Muscle layer of colon (tissue), 2 donors: ENCODE measurements at regions not wholly inside any gene's neighbourhood (a gene's known extent, or its start where the extent isn't known, plus 50 kb on each side); places are given as distances from the start of the nearest gene placed in this dataset.

Experiments used
- H3K27ac ChIP-seq: one replicate; pipeline ENCODE4 v1.7.0; 2013; ENCODE audit warnings: low read depth, mild to moderate bottlenecking, low read length, moderate library complexity
- H3K27me3 ChIP-seq, 2 donors: one replicate each; pipeline ENCODE4 v1.7.0; 2013; ENCODE audit warnings: low read length in 2 of 2, mild to moderate bottlenecking in 2 of 2; ENCODE audit not compliant: insufficient read depth in 2 of 2, control insufficient read depth in 1 of 2
- H3K36me3 ChIP-seq: one replicate; pipeline ENCODE4 v1.7.0; 2013; ENCODE audit warnings: mild to moderate bottlenecking, low read length; ENCODE audit not compliant: insufficient read depth
- H3K4me1 ChIP-seq: one replicate; pipeline ENCODE4 v1.7.0; 2013; ENCODE audit warnings: mild to moderate bottlenecking, low read length; ENCODE audit not compliant: insufficient read depth
- H3K4me3 ChIP-seq, 2 donors: one replicate each; pipeline ENCODE4 v1.7.0; 2013; ENCODE audit warnings: low read length in 2 of 2, low read depth in 1 of 2, mild to moderate bottlenecking in 1 of 2, moderate library complexity in 1 of 2
- H3K9ac ChIP-seq: one replicate; pipeline ENCODE4 v1.7.0; 2013; ENCODE audit warnings: low read length
- H3K9me3 ChIP-seq: one replicate; pipeline ENCODE4 v1.7.0; 2013; ENCODE audit warnings: mild to moderate bottlenecking, low read length
- donor health status: abdominal sarcoma.
- donor health status: Adenocarcinoma of cecum.

- Histone ChIP-seq H3K4me1 (no peaks in the 10 kb centered on the region), H3K36me3 (no peaks in the 10 kb centered on the region), H3K4me3 (no peak overlapping the region), H3K27me3 (no peaks in the 10 kb centered on the region), H3K9ac (no peak overlapping the region), H3K27ac (no peak overlapping the region), H3K9me3 (no peaks in the 10 kb centered on the region)
Observed at GRCh38 chr12:89117448-89118034, 234.8 kb downstream of the DUSP6 start.

DNA sequence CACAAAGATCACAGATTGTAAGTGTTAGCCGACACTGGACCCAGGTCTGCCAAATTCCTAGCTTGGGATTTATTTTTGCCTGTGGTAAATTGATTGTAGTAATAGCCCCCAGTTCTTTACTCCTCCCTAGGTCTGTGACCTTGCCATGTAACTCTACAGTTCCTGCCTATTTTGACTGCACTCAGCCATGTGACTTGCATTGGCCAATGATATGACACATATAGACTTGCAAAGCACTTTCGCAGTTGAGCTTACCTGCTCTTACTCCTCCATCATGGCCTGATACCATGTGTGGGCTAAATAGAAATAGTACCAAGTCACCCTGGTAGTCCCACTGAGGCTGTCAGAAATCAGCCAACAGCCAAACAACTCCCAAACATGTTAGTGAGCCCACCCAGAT is 240.3 kb downstream of the DUSP6 start:
- Histone ChIP-seq H3K9me3 (no peaks in the 10 kb centered on the region), H3K27ac (no peak overlapping the region)

GRCh38 chr12:89108265-89108664 is 244.0 kb downstream of the DUSP6 start:
- H3K4me3 ChIP-seq, result no peak overlapping the region

More for the DNA sequence above, 240.3 kb downstream of the DUSP6 start:
- H3K36me3 ChIP-seq, result no peaks in the 10 kb centered on the region
- H3K27me3 ChIP-seq, result no peaks in the 10 kb centered on the region
- H3K9ac ChIP-seq, result no peak overlapping the region
- no peak overlapping the region for H3K4me3 ChIP-seq
- H3K4me1 ChIP-seq, result no peaks in the 10 kb centered on the region

DNA sequence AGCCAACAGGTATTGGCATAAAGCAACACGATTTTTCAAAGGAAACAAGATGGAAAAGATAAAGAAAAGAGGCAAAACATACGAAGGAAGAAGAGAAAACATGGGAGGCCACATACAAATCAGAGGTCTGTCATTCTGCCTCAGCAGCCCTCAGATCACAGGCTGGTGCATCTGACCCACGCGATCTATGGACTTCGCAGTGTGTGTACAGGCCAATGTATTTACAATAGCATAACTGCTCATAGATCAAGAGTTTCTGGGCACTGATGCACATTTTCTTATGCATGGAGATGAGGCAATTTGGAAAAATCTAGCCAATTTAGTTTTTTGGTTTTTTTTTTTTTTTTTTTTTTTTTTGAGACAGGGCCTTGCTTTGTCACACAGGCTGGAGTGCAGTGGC is 245.4 kb downstream of the DUSP6 start:
- H3K36me3 ChIP-seq, result no peaks in the 10 kb centered on the region
- H3K9ac ChIP-seq, result no peak overlapping the region
- no peaks in the 10 kb centered on the region for H3K4me1 ChIP-seq
- H3K27me3 ChIP-seq, result no peaks in the 10 kb centered on the region
- no peaks in the 10 kb centered on the region for H3K9me3 ChIP-seq
- H3K27ac ChIP-seq, result no peak overlapping the region
- H3K4me3 ChIP-seq, result no peak overlapping the region

More at GRCh38 chr12:89108265-89108664, 244.0 kb downstream of the DUSP6 start:
- no peaks in the 10 kb centered on the region for H3K36me3 ChIP-seq
- H3K27ac ChIP-seq, result no peak overlapping the region
- H3K9me3 ChIP-seq, result no peaks in the 10 kb centered on the region
- H3K9ac ChIP-seq, result no peak overlapping the region
- H3K27me3 ChIP-seq, result no peaks in the 10 kb centered on the region
- H3K4me1 ChIP-seq, result no peaks in the 10 kb centered on the region

DNA sequence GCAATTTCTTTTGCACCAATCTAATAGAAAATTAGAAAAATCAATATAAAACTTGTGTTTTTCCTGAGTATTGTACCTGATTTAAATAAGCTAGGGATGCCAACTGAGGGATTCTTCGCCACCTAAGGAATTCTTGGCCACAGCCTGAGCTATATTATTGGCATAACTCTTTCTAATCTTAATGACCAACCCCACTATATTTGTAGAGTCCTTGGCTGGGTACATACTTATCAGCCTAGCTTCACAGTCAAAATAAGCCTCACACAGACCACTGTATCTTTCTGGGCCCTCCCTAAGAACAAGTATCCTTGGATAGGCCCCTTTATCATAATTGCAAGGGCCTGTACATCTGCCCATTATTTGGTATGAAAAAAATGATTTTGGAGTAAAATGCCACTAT is 247.1 kb downstream of the DUSP6 start:
- Histone ChIP-seq H3K9me3 (no peaks in the 10 kb centered on the region), H3K36me3 (no peaks in the 10 kb centered on the region), H3K27ac (no peak overlapping the region), H3K27me3 (no peaks in the 10 kb centered on the region), H3K4me1 (no peaks in the 10 kb centered on the region), H3K4me3 (no peak overlapping the region), H3K9ac (no peak overlapping the region)

DNA sequence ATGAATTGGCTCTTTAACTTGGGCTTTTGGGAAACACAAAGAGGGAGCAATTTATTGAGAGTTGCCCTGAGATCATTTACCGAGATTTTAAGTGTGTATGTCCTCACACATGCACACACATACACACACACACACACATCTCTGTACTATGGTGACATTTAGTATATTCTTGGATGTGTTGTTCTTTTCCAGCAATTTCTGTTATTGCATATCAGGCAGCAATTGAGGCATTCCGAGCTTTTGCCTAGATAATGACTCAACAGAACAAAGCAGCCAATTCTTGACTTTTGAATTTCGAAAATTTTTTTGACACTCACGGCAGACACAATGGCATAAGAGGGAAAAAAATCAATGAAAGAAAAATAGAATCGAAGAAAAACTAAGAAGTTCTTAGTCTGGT is 248.5 kb downstream of the DUSP6 start:
- H3K4me1 ChIP-seq, result no peaks in the 10 kb centered on the region
- no peak overlapping the region for H3K27ac ChIP-seq
- H3K4me3 ChIP-seq, result no peak overlapping the region
- no peaks in the 10 kb centered on the region for H3K9me3 ChIP-seq
- H3K36me3 ChIP-seq, result no peaks in the 10 kb centered on the region
- H3K9ac ChIP-seq, result no peak overlapping the region
- no peaks in the 10 kb centered on the region for H3K27me3 ChIP-seq

DNA sequence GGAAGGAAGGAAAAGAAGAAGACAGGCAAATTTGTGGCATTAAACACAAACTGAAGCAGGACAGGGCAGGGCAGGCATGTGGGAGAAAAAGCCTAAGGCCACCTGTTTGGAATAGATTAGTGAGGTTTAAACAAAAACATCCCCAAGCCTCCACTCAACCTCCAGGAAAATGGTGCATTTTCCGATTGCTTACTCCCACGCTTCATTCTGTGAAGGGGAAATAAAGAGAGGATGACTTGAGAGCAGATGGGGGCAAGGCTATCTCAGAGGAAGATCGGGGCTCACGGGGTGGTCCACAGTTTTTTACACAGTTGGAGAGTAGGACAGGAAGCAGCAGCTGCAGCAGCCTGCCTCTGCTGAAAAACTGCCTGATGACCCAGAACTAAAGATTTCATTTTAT is 250.9 kb downstream of the DUSP6 start:
- H3K27ac ChIP-seq, result no peak overlapping the region
- no peaks in the 10 kb centered on the region for H3K9me3 ChIP-seq
- no peaks in the 10 kb centered on the region for H3K4me1 ChIP-seq
- no peak overlapping the region for H3K4me3 ChIP-seq
- no peak overlapping the region for H3K9ac ChIP-seq
- no peaks in the 10 kb centered on the region for H3K27me3 ChIP-seq
- no peaks in the 10 kb centered on the region for H3K36me3 ChIP-seq

- Histone ChIP-seq H3K36me3 (no peaks in the 10 kb centered on the region), H3K9ac (no peak overlapping the region), H3K27ac (no peak overlapping the region), H3K4me1 (no peaks in the 10 kb centered on the region), H3K27me3 (no peaks in the 10 kb centered on the region), H3K9me3 (no peaks in the 10 kb centered on the region), H3K4me3 (no peak overlapping the region)
Observed at GRCh38 chr12:89098441-89099112, 253.7 kb downstream of the DUSP6 start.

- Histone ChIP-seq H3K27ac (no peak overlapping the region), H3K4me1 (no peaks in the 10 kb centered on the region), H3K27me3 (no peaks in the 10 kb centered on the region), H3K9me3 (no peaks in the 10 kb centered on the region), H3K4me3 (no peak overlapping the region), H3K36me3 (no peaks in the 10 kb centered on the region), H3K9ac (no peak overlapping the region)
Observed at GRCh38 chr12:89092297-89092696, 260.0 kb downstream of the DUSP6 start.

DNA sequence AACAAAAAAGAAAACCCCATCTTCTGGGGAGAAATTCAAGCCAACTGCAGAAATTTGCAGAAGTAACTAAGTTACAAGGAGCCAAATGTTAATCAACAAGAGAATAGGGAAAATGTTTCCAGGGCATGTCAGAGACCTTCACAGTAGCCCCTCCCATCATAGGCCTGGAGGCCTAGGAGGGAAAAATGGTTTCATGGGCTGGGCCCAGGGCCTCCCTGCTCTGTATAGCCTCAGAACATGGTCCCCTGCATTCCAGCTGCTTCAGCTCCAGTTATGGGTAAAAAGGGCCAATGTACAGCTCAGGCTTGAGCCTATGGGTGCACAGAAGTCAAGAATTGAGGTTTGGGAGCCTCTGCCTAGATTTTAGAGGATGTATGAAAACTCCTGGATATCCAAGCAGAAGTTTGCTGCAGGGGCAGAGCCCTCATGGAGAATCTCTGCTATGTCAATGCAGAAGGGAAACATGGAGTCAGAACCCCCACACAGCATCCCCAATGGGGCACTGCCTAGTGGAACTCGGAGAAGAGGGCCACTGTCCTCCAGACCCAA is 260.9 kb downstream of the DUSP6 start:
- Histone ChIP-seq H3K9me3 (no peaks in the 10 kb centered on the region), H3K36me3 (no peaks in the 10 kb centered on the region), H3K4me1 (no peaks in the 10 kb centered on the region), H3K9ac (no peak overlapping the region), H3K4me3 (no peak overlapping the region), H3K27me3 (no peaks in the 10 kb centered on the region), H3K27ac (no peak overlapping the region)

GRCh38 chr12:89089264-89089663 is 263.0 kb downstream of the DUSP6 start:
- no peak overlapping the region for H3K4me3 ChIP-seq
- no peak overlapping the region for H3K9ac ChIP-seq
- H3K9me3 ChIP-seq, result no peaks in the 10 kb centered on the region
- H3K4me1 ChIP-seq, result no peaks in the 10 kb centered on the region
- H3K27ac ChIP-seq, result no peak overlapping the region
- no peaks in the 10 kb centered on the region for H3K36me3 ChIP-seq
- H3K27me3 ChIP-seq, result no peaks in the 10 kb centered on the region

GRCh38 chr12:89087876-89088275 is 264.4 kb downstream of the DUSP6 start:
- Histone ChIP-seq H3K4me1 (no peaks in the 10 kb centered on the region), H3K36me3 (no peaks in the 10 kb centered on the region), H3K27ac (no peak overlapping the region), H3K9ac (no peak overlapping the region), H3K9me3 (no peaks in the 10 kb centered on the region), H3K27me3 (no peaks in the 10 kb centered on the region), H3K4me3 (no peak overlapping the region)
